MM.1S (cell line): ENCODE measurements at regions not wholly inside any gene's neighbourhood (a gene's known extent, or its start where the extent isn't known, plus 50 kb on each side); places are given as distances from the start of the nearest gene placed in this dataset.

ENCODE experiments used
- DNase-seq: peaks from one replicate; pipeline ENCODE4 v3.0.0-alpha.2; 2015
- H2AFZ ChIP-seq: fragments of 300-600 bp; sonication (generic); 2 replicates; pipeline ENCODE4 v1.6.0; 2016; ENCODE audit warnings: antibody characterized with exemption, low read length
- H3F3A ChIP-seq: fragments of 300-600 bp; sonication (generic); 2 replicates; pipeline ENCODE4 v1.6.1; 2016; ENCODE audit warnings: mild to moderate bottlenecking, antibody characterized with exemption, low read length, moderate library complexity, mixed read lengths; ENCODE audit not compliant: insufficient read depth
- H3K27ac ChIP-seq: fragments of 300-600 bp; sonication (generic); 2 replicates; pipeline ENCODE4 v1.5.1; 2016; ENCODE audit warnings: mild to moderate bottlenecking, low read length
- H3K27me3 ChIP-seq: fragments of 300-600 bp; sonication (generic); replicated peaks from 2 replicates; pipeline ENCODE4 v1.6.0; 2016; ENCODE audit warnings: low read length; ENCODE audit not compliant: insufficient read depth
- H3K36me3 ChIP-seq: fragments of 300-600 bp; sonication (generic); replicated peaks from 2 replicates; pipeline ENCODE4 v1.6.1; 2016; ENCODE audit warnings: mild to moderate bottlenecking, low read length, mixed read lengths; ENCODE audit not compliant: insufficient read depth
- H3K4me1 ChIP-seq: fragments of 300-600 bp; sonication (generic); 2 replicates; pipeline ENCODE4 v1.6.1; 2016; ENCODE audit warnings: low read length, mixed read lengths
- H3K4me2 ChIP-seq: fragments of 300-600 bp; sonication (generic); 2 replicates; pipeline ENCODE4 v1.6.0; 2016; ENCODE audit warnings: low read depth, low read length
- H3K4me3 ChIP-seq: fragments of 300-600 bp; sonication (generic); 2 replicates; pipeline ENCODE4 v1.5.1; 2016; ENCODE audit warnings: low read length, mixed read lengths
- H3K79me2 ChIP-seq: fragments of 300-600 bp; sonication (generic); 2 replicates; pipeline ENCODE4 v1.6.1; 2016; ENCODE audit warnings: mixed run types, low read length, mixed read lengths
- H3K9ac ChIP-seq: fragments of 300-600 bp; sonication (generic); 2 replicates; pipeline ENCODE4 v1.6.1; 2016; ENCODE audit warnings: low read length, mixed read lengths
- H3K9me2 ChIP-seq: fragments of 300-600 bp; sonication (generic); replicated peaks from 2 replicates; pipeline ENCODE4 v1.6.1; 2016; ENCODE audit warnings: mild to moderate bottlenecking, low read length, mixed read lengths; ENCODE audit not compliant: insufficient read depth
- H3K9me3 ChIP-seq: fragments of 300-600 bp; sonication (generic); replicated peaks from 2 replicates; pipeline ENCODE4 v1.6.1; 2016; ENCODE audit warnings: mild to moderate bottlenecking, low read length, mixed read lengths; ENCODE audit not compliant: insufficient read depth
- H4K20me1 ChIP-seq: fragments of 300-600 bp; sonication (generic); 2 replicates; pipeline ENCODE4 v1.6.1; 2016; ENCODE audit warnings: mild to moderate bottlenecking, low read length, moderate library complexity, mixed read lengths; ENCODE audit not compliant: insufficient read depth
- CTCF ChIP-seq: fragments of 300-600 bp; sonication (generic); IDR thresholded peaks from 2 replicates; pipeline ENCODE4 v1.5.1; 2016; ENCODE audit warnings: antibody characterized with exemption, low read length, mixed read lengths
- EZH2 ChIP-seq: fragments of 300-600 bp; sonication (generic); optimal IDR thresholded peaks from 2 replicates; pipeline ENCODE3; 2017; ENCODE audit warnings: low read depth, mild to moderate bottlenecking, antibody characterized with exemption, low read length, mixed read lengths
- EZH2phosphoT487 ChIP-seq: fragments of 300-600 bp; sonication (generic); IDR thresholded peaks from 2 replicates; pipeline ENCODE4 v1.6.1; 2018; ENCODE audit warnings: antibody characterized with exemption, low read length

- H3K79me2 ChIP-seq: no peaks in the 10 kb centered on the region
- no peaks in the 10 kb centered on the region for H4K20me1 ChIP-seq
- no peak overlapping the region for H3K27ac ChIP-seq
- H3F3A ChIP-seq: no peaks in the 10 kb centered on the region
- H3K4me2 ChIP-seq: no peak overlapping the region
- no peak overlapping the region for H3K9ac ChIP-seq
- no peaks in the 10 kb centered on the region for H3K9me2 ChIP-seq
- H3K9me3 ChIP-seq: no peaks in the 10 kb centered on the region
- no peak overlapping the region for H3K4me3 ChIP-seq
- TF ChIP-seq EZH2phosphoT487: no peak
- TF ChIP-seq CTCF: no peak
- no peak for TF ChIP-seq EZH2
- H3K36me3 ChIP-seq: no peaks in the 10 kb centered on the region
- no peak overlapping the region for H2AFZ ChIP-seq
- no peaks in the 10 kb centered on the region for H3K27me3 ChIP-seq
- DNase-seq: no peak
- peaks cover 2% of the 10 kb centered on the region for H3K4me1 ChIP-seq
Observed at GRCh38 chr18:8938817-8939216, 163.7 kb upstream of the NDUFV2 start.

- Histone ChIP-seq H3K4me1 (peaks cover 5% of the 10 kb centered on the region), H3F3A (no peaks in the 10 kb centered on the region), H3K9me2 (no peaks in the 10 kb centered on the region), H2AFZ (no peak overlapping the region), H3K79me2 (no peaks in the 10 kb centered on the region), H3K4me3 (no peak overlapping the region), H3K9ac (no peak overlapping the region), H3K36me3 (no peaks in the 10 kb centered on the region), H3K27me3 (no peaks in the 10 kb centered on the region), H3K27ac (no peak overlapping the region), H4K20me1 (no peaks in the 10 kb centered on the region), H3K9me3 (no peaks in the 10 kb centered on the region), H3K4me2 (no peak overlapping the region)
- TF ChIP-seq CTCF: no peak
- TF ChIP-seq EZH2phosphoT487: no peak
- TF ChIP-seq EZH2: no peak
- DNase-seq: no peak
Observed at GRCh38 chr18:8942021-8942908, 160.2 kb upstream of the NDUFV2 start.

- Histone ChIP-seq H3K9me3 (no peaks in the 10 kb centered on the region), H3K9ac (no peak overlapping the region), H3K9me2 (no peaks in the 10 kb centered on the region), H3K27ac (no peak overlapping the region), H3F3A (no peaks in the 10 kb centered on the region), H2AFZ (no peak overlapping the region), H3K4me3 (no peak overlapping the region), H4K20me1 (no peaks in the 10 kb centered on the region), H3K4me2 (no peak overlapping the region), H3K36me3 (no peaks in the 10 kb centered on the region), H3K79me2 (no peaks in the 10 kb centered on the region), H3K4me1 (peaks cover 7% of the 10 kb centered on the region), H3K27me3 (no peaks in the 10 kb centered on the region)
- DNase-seq: no peak
- TF ChIP-seq CTCF (no peak), EZH2 (no peak), EZH2phosphoT487 (no peak)
Observed at GRCh38 chr18:8942909-8943545, 159.5 kb upstream of the NDUFV2 start.
